Activated T-cell treated with anti-CD3 and anti-CD28 coated beads for 48 hours (primary cell): ENCODE measurements at regions not wholly inside any gene's neighbourhood (a gene's known extent, or its start where the extent isn't known, plus 50 kb on each side); places are given as distances from the start of the nearest gene placed in this dataset.
"Not testable (repeated sequence)": the region's sequence is repeated elsewhere in the genome, so short reads cannot be mapped to it uniquely, and the experiment has no call there.

Experiments used
- DNase-seq: peaks from one replicate; pipeline ENCODE4 v3.0.0-alpha.2; 2020; ENCODE audit warnings: low read depth

DNA sequence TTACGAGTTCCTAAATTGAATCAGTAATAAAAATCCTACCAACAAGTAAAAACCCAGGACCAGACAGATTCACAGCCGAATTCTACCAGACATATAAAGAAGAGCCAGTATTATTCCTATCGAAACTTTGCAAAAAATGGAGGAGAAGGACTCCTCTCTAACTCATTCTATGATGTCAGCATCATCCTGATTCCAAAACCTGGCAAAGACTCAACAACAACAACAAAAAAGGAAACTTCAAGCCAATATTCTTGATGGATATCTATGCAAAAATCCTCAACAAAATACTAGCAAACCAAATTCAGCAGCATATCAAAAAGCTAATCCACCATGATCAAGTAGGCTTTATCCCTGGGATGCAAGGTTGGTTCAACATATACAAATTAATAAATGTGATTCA is 84.6 kb upstream of the ADRB2 start:
- not testable (repeated sequence) for DNase-seq

DNA sequence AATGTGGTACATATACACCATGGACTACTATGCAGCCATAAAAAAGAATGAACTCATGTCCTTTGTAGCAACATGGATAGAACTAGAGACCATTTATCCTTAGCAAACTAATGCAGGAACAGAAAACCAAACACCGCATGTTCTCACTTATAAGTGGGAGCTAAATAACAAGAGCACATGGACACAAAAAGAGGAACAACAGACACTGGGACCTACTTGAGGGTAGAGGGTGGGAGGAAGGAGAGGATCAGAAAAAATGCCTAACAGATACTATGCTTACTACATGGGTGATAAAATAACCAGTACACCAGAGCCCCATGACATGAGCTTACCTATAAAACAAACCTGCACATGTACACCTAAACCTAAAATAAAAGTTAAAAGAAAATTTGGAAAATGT is 82.0 kb upstream of the ADRB2 start:
- not testable (repeated sequence) for DNase-seq

DNA sequence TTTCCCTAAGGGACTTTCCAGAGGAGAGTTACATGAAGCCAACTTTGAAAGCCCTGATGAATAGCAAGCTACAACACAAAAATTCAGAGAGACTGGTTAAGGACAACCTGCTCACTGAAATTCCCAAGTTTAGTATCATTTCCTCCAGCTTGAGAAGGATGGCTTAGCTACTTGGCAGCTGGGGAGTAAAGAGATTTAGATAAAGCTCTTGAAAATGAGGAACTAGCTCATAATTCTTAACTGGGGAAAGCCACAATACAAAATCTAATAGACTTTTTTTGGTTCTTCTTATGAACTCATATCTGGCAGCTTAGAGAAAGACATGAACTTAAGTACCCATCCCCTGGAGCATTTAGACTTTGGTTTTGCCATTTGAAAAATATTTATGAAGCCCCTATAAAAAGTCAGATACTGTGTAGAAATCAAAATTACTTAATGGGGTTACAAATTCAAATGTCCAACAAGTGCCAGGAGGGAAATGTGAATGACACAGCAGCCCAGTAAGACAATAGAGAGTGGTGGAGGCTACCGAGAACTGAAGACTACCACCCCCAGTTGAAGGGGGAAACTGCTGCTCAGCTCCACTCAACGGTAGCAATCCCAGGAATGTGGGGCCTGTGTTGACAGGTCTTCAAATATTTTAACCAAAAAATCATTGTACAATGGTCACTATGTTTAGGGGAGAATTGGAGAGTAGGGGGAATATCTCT is 79.4 kb upstream of the ADRB2 start:
- DNase-seq = no peak

DNA sequence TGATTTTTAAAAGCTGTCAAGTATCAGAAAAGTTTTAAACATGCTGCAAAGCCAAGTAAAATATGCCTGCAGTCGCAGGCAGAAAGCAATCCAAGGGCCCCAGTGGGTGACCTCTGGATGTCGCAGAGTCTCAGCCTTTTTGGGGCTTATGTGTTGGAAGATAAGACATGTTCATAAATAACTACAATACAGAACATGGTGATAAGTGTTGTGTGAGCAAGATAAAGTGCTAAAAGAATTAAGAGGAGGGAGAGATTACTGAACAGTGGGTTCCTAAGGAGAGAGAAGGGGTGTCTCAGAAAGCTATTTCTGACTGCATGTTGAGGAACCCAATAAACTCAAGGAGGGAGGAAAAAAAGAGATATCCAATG is 78.9 kb upstream of the ADRB2 start:
- no peak for DNase-seq

DNA sequence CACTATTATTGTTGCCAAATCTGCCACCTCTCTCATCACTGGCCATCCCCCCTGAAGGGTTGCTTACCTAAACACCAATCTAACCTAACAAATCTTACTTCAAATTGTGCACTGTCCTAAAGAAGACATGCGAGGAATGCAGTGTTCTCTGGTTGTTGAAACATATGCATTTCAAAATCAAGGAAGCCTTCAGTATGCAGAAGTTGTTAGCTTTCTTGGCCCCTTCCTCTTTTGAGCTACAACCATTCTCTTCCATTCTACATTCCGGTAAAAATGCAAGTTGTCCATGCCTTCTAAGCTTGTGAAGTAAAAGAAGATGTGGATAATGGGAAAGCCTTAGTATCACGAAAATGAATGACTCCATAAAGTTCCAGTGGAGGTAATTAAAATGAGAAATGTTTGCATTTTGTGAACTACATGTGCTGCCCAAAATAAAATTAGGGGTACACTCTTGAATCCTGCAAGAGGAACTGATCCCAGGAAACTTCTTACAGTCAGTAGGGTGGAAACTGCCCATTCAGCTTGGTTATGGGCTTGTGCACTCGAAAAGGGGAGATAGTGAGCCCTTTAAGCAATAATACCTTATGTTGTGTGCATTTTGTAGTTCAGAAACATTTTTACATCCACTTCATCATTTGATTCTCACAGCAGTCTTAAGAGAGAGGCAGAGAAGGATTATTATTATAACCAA is 77.6 kb upstream of the ADRB2 start:
- no peak for DNase-seq

DNA sequence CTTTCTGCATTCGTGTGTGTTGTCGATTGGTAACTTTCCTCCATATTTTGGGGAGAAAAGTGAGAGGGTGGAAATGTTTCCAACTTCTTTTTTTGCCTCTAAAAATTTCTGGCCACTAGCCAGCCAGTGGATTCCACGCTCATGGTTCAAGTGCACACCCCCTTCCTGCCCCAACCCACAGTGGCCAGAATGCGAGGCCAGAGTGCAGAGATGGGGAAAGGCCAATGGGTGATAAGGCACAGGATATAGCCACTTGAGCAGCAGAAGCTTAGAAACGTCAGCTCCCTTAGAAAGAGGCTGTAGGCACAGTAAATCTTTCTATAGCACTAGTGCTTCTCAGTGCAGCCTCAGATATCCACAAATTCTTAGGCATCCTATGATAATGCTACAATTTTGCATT is 75.8 kb upstream of the ADRB2 start:
- DNase-seq = no peak

DNA sequence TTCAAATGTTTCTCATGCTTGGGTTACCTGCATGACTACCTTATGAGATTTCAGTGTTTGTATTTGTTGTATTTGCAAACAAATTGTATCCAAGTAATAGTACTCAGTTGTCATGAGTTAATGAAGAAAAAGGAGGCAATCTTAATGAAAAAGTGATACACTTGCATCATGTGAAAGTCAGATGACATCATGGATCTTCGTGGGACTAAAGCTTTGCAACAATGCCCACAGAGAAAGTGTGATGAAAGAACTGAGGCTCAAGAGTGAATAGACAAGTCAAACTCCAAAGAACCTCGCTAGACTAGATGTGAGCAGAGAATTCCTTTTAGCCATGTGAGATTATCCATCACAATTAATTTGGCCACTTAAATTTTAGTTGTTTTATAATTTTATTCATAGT is 75.4 kb upstream of the ADRB2 start:
- no peak for DNase-seq

DNA sequence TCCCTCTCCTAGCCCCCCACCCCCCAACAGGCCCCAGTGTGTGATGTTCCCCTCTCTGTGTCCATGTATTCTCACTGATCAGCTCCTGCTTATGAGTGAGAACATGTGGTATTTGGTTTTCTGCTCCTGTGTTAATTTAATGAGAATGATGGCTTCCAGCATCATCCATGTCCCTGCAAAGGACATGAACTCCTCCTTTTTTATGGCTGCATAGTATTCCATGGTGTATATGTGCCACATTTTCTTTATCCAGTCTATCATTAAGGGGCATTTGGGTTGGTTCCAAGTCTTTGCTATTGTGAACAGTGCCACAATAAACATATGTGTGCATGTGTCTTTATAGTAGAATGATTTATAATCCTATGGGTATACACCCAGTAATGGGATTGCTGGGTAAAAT is 74.0 kb upstream of the ADRB2 start:
- not testable (repeated sequence) for DNase-seq

DNA sequence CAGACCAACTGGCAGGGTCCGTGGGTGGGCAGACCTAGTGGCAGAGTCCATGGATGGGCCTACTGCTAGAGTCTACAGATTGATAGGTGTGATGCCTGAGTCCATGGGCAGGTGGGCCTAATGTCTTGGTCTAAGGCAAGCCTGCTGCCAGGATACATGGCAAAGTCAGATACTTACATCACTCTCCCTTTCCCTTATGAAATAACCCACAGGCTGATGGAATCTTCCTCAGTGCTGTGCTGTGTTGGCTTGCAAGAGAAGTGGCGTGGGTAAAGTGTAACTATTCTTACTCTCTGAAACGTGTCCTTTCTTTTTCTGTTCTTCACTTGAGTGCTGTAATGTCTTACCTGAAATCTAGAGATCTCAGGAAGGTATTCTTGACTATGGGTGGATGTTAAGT is 67.3 kb upstream of the ADRB2 start:
- no peak for DNase-seq

DNA sequence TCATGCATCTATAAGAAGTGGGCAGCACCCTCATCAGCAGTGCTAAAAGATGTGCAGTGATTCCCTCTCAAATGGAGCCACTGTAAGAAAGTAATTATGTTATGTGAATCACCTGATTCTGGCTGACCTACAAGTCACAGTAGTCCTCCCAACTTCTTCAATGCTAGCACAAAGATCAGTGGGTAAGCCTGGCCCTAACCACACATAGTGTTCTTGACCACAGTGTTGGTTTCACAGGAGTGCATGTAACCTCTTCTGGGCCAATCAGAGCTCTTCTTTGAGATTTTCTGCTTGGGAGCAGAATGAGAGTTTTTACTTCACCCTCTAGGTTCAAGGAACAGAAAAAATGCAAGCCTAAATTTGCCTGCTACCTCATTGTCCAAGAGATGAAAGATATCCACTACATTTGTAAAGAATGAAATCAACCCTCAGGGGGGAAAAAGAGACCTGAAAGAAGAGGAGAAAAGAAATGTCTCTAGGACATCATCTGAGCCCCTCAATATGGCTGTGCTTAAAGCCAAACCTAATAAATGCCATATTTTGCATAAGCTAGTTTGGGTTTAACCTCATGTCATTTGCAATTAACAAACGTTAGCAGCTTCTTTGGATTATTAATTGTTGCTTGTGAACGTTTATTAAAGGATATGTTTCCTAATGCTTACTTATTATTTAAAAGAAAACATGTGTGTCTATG is 65.3 kb upstream of the ADRB2 start:
- DNase-seq = no peak

DNA sequence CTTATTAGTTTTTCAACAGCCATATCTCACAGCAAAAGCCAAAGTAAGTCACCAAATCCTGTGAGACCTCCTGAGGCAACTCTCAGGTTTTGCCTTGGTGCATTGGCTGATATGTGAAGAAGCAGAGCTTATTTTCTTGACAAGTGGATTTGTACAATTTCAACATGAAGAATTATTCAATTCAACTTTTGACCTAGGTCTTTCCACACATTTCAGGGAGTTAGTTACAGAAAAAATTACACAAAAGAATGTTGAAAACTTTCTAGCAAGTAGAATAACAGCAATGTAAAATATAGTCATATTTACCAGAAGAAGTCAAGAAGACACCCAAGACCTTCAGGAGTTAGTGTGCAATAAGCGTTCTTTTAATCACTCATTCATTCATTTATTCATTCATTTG is 62.4 kb upstream of the ADRB2 start:
- no peak for DNase-seq

DNA sequence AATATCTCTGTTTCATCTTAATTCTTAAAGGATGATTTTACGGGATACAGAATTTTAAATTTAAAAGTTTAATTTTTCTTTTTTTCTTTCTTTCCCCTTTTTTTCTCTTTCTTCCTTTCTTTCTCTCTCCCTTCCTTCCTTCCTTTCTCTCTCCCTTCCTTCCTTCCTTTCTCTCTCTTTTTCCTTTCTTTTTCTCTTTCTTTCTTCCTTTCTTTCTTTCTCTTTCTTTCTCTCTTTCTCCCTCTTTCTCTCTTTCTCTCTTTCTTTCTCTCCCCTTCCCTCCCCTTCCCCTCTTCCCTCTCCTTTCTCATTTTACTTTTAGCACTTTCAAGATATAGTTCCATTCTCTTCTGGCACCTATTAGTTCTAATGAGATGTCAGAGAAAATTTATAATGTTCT is 61.4 kb upstream of the ADRB2 start:
- no peak for DNase-seq

DNA sequence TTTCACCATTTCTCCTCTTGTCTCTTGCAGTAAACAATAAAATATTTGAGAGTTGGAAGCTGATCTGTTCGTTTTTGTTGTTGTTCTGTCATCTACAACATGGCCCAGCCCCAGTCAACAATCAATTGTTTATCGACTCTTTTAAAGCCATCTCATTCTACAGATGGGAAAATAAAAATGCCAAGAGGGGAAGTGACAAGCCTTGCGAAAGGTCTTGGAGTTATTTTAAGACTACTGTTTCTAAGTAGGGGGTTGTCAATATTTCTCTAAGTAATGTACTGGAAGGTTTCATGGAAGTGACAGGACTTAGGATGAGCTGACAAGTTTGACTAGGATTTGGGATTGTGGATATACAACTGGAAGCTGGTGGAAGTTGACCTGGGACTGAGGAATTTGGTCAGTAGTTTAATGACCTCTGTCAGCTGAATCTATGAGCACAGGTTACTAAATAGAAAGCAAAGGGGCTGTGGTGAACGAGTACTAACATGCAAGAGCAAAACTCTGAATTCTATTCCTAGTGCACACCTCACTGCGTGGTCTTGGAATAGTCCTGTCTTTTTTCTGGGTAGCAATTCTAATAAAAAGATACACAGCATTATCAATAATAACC is 57.5 kb upstream of the ADRB2 start:
- no peak for DNase-seq

DNA sequence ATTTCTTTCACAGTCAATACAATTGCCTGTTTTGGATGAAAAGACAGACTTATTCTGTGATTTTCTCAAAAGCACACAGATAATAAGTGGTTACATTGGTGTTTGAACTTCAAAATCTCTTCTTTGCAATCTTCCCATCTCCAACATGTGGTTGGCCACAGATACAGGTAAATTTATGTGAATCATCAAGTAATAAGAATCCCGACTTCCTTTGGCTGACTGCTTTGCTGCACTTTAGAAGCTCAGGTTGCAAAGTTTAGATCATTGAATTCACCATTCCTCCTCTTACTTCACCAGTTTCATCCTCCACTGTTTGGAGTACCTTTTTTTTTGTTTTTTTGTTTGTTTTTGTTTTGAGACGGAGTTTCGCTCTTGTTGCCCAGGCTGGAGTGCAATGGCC is 56.5 kb upstream of the ADRB2 start:
- DNase-seq = no peak

DNA sequence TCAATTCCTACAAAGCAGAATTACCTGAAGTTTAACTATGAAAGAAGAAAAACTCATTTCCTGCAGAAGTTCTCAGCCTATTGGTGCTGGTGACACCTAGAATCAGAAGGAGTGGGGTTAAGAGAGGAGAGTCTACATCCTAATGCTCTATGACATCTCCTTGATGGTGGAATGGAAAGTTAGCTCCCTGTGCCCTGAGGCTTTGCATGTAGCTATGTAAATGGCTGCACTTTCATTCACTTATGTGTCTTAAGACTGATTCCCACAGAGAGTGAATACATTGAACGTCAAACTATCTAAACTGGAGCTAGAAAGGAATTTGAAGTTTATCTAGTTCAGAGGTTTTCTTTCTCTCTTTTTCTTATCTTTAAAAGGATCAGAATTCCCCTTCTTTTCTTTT is 52.1 kb upstream of the ADRB2 start:
- DNase-seq = no peak

DNA sequence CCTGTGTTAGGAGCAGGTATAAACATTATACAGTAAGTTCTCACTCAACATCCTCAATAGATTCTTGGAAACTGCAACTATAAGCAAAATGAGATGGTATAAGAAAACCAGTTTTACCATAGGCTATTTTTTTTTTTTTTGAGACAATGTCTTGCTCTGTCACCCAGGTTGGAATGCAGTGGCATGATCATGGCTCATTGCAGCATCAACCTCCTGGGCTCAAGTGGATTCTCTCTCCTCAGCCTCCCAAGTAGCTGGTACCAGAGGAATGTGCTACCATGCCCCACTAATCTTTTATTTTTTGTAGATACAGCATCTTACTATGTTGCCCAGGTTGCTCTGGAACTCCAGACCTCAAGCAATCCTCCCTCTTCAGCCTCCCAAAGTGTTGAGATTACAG is 50.1 kb upstream of the ADRB2 start:
- no peak for DNase-seq
